Right cardiac atrium (tissue), 5 donors: ENCODE measurements at regions not wholly inside any gene's neighbourhood (a gene's known extent, or its start where the extent isn't known, plus 50 kb on each side); places are given as distances from the start of the nearest gene placed in this dataset.

Source experiments
- ATAC-seq, 2 donors: fragments of 200-7000 bp; cut with Tn5 transposase; one replicate each; pipeline versions ENCODE4 v1.8.0 to v1.9.1; 2020; ENCODE audit warnings: moderate library complexity in 2 of 2, mild to moderate bottlenecking in 1 of 2
- DNase-seq, 3 donors: peaks; one replicate each; pipeline ENCODE4 v3.0.0-alpha.2; 2020
- H3K27ac ChIP-seq: one replicate; pipeline ENCODE4 v1.5.1; 2013; ENCODE audit warnings: mild to moderate bottlenecking, low read length, control low read depth, moderate library complexity
- H3K27me3 ChIP-seq: one replicate; pipeline ENCODE4 v1.6.1; 2013; ENCODE audit not compliant: control insufficient read depth, insufficient read depth
- H3K4me1 ChIP-seq: one replicate; pipeline ENCODE4 v1.6.1; 2013; ENCODE audit warnings: low read length; ENCODE audit not compliant: control insufficient read depth, insufficient read depth
- H3K4me3 ChIP-seq: one replicate; pipeline ENCODE4 v1.5.1; 2013; ENCODE audit warnings: low read length, control low read depth
- H3K9me3 ChIP-seq: one replicate; pipeline ENCODE4 v1.6.1; 2013; ENCODE audit warnings: low read length; ENCODE audit not compliant: control insufficient read depth
- WGBS: extraction: QIAGEN DNeasy Blood & Tissue Kit; methylation state at CpG from one replicate; pipeline ENCODE4 v1.1.7; 2013; 5-methylcytosine and 5-hydroxymethylcytosine counted together
- intact Hi-C, 4 donors: fragments of 100-400 bp; cut with DNase I; formaldehyde crosslinking; loops; one replicate each; pipeline versions ENCODE4 v1.11.0 to v1.14.0; 2022 to 2023
- donor health status: healthy with polysubstance abuse.
- donor health status: DM: no; HTN: yes; CAD: no.
- donor health status: DM: no; HTN: no; CAD: no.
- donor health status: DM: no; HTN: yes; CAD: no; lungs with severe emphysema.
- donor health status: DM: yes; HTN: yes; CAD: no.

DNA sequence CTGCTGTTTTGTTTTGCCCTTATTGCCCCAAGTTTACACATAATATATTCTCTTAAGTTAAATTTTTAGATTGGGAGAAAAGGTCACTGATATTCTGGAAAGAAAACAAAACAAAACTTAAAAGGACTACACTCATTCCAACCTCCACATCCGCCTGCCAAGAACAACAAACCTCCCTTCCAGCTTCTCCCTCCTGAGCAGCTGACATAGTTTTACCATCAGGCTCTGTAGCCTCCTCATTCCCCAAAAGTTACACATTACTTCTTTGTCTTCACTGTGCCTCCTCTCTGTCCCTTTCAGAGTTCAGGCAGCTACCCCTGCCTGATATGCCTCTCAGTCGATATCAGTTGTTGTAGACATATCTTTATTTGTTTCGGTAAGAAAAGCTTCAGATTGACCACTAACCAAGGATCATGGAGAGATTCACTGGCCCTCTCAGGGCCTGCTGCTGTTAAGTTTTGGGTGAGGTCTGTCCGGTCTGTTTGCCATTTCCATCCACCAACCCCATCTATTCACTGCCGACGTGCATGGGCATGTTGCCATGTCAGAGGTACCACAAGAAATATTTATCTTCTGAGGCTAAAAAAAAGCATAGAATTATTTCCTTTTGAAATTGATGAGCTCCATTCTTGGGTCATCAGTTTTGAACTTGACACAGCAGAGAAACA, 164.1 kb downstream of the GASK1B start:
- H3K27ac ChIP-seq, result peak overlapping the region; percentile 56
- H3K4me1 ChIP-seq, result peaks cover 3% of the 10 kb centered on the region
- H3K9me3 ChIP-seq, result no peaks in the 10 kb centered on the region
- H3K27me3 ChIP-seq, result no peaks in the 10 kb centered on the region
- no peak overlapping the region for H3K4me3 ChIP-seq
- DNase-seq (peak in 2 of 3 donors; percentile 47 to 57), ATAC-seq (peak; percentile 70 to 89)
- intact Hi-C loops, result loop anchor here in 1 of 4 donors (5.0 kb wide), 1 partner anchor 154 kb away; no protein-coding TSS in a partner anchor
- WGBS, result 54% methylated on average over 6 of the region's 6 CpGs

DNA sequence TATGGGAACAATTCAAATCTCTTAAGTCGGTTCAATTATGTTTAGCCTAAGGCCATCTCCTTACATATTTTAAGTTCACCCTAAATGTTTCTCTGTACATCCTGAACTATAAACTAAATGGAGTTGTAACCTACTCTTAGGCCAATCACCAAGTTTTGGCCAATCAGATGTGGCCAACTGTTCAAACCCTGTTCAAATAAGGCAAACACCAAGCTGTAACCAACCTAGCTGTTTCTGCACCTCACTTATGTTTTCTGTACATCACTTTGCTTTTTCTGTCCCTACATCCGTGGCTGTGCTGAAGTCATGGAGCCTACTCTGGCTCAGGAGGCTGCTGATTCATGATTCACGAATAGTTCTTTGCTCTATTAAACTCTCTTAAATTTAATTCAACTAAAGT, 165.3 kb downstream of the GASK1B start:
- no peaks in the 10 kb centered on the region for H3K9me3 ChIP-seq
- 55% methylated on average over 3 of the region's 3 CpGs for WGBS
- H3K4me1 ChIP-seq, result peaks cover 3% of the 10 kb centered on the region
- ATAC-seq (no peak), DNase-seq (no peak)
- intact Hi-C loops, result loop anchor here in 1 of 4 donors (5.0 kb wide), 1 partner anchor 155 kb away; no protein-coding TSS in a partner anchor
- H3K27ac ChIP-seq, result peak overlapping the region; percentile 47
- no peak overlapping the region for H3K4me3 ChIP-seq
- H3K27me3 ChIP-seq, result no peaks in the 10 kb centered on the region

DNA sequence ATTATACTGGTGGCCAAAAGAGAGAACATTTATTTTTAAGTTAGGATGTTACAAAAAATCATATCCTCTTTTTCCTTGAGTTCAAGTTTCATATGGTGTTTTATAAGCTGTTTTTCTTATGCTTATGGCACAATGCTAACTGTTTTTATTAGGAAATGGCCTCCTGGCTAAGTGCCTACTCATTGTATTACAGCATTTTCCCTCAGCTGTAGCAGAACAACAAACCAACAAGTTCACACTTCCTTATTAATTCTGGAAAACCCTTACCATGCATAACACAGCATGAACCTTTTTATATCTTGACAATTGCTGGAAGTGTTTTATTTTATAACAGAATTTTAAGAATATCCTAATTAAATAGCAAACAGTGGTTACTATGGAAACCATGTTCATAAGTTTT, 165.8 kb downstream of the GASK1B start:
- ATAC-seq (peak; percentile 79 to 88), DNase-seq (no peak)
- Histone ChIP-seq H3K4me1 (peaks cover 5% of the 10 kb centered on the region), H3K9me3 (no peaks in the 10 kb centered on the region), H3K27me3 (no peaks in the 10 kb centered on the region), H3K27ac (no peak overlapping the region), H3K4me3 (no peak overlapping the region)
- intact Hi-C loops, result loop anchor here in 1 of 4 donors (5.0 kb wide), 1 partner anchor 155 kb away; no protein-coding TSS in a partner anchor

DNA sequence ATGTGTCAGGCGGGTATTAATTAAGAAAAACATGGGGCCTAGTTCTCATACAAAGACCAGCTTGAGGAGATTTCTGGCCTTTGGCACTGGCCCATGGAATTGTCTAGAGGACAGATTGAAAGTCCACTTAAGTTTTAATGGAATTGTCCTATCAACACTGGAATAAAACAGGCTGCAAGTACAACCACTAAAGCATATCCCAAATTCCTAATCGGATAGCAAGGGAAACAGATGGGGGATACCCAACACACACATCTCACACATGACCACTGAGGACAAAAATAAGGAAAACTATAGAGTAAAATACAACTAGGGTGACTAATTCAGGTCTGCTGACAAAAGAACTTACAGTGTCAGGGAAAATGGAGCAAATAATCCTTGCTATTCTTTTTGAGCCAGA, 167.8 kb downstream of the GASK1B start:
- Histone ChIP-seq H3K27ac (no peak overlapping the region), H3K27me3 (no peaks in the 10 kb centered on the region), H3K4me3 (no peak overlapping the region), H3K9me3 (no peaks in the 10 kb centered on the region), H3K4me1 (peaks cover 5% of the 10 kb centered on the region)
- ATAC-seq, result no peak
- intact Hi-C loops, result loop anchor here in 1 of 4 donors (5.0 kb wide), 1 partner anchor 157 kb away; no protein-coding TSS in a partner anchor
- 66% methylated on average over 2 of the region's 2 CpGs for WGBS
- peak in 1 of 3 donors; percentile 50 for DNase-seq

DNA sequence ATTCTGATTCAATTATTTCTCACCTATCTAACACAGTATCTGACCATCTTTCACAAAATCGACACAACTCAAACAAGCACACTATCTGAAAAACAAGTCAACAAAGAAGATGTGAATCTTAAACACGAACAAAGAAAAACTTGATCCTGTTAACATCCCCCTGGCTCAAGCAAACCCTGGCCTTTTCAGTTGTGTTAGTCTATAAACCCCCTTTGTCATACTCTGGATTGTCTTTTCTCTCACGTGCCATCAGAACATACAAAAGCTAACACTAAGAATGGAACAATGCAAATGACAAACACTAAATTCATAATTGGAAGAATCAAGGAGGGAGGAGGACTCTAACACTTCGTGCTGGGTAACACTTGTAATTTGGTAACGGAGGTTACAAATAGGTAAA, 168.7 kb downstream of the GASK1B start:
- no peak for ATAC-seq
- Histone ChIP-seq H3K9me3 (no peaks in the 10 kb centered on the region), H3K4me3 (no peak overlapping the region), H3K27ac (no peak overlapping the region), H3K4me1 (peaks cover 5% of the 10 kb centered on the region), H3K27me3 (no peaks in the 10 kb centered on the region)
- no peak for DNase-seq
- intact Hi-C loops, result no loop called here
- 82% methylated on average over 5 of the region's 5 CpGs for WGBS

DNA sequence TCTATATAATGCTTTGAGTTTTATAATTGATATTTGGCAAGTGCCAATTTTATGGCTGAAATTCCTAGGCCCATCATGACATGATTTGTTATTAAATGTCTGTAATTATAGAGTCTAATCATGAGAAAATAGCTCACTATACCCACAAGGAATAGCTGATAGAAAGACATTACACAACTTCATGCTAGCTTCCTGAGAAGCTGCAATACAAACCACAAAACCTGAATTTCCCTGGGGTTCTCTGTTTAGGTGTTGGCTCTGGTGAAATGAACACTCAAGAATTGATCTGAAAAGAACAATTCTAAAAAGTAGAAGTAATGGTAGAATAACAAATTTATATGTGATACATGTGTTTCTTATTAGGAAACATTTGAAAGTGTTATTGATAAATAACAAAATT, 169.6 kb downstream of the GASK1B start:
- intact Hi-C loops, result no loop called here
- no peaks in the 10 kb centered on the region for H3K27me3 ChIP-seq
- ATAC-seq, result no peak

DNA sequence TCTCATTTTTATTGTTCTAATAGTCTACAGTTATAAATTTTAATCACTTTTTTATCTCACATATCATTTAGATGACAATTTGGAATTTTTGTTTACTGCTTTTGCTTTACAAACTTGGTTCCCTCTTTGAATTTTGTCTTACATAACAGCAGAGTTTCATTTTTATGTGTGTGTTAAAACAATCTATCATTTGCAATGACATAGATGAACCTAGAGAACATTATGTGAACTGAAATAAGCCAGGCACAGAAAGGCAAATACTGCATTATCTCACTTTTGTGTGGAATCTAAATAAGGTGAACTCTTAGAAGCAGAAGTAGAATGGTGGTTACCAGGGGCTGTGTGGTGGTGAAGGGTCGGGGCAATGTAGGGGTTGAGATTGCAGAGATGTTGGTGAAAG, 170.7 kb downstream of the GASK1B start:
- DNase-seq (no peak), ATAC-seq (no peak)
- Histone ChIP-seq H3K27ac (no peak overlapping the region), H3K27me3 (no peaks in the 10 kb centered on the region), H3K9me3 (no peaks in the 10 kb centered on the region), H3K4me3 (no peak overlapping the region), H3K4me1 (peaks cover 3% of the 10 kb centered on the region)
- intact Hi-C loops, result no loop called here
- WGBS, result 82% methylated on average over 1 of the region's 1 CpG

More for the DNA sequence above, 169.6 kb downstream of the GASK1B start:
- H3K4me3 ChIP-seq, result no peak overlapping the region
- DNase-seq, result no peak
- peaks cover 5% of the 10 kb centered on the region for H3K4me1 ChIP-seq
- no peaks in the 10 kb centered on the region for H3K9me3 ChIP-seq
- H3K27ac ChIP-seq, result no peak overlapping the region

DNA sequence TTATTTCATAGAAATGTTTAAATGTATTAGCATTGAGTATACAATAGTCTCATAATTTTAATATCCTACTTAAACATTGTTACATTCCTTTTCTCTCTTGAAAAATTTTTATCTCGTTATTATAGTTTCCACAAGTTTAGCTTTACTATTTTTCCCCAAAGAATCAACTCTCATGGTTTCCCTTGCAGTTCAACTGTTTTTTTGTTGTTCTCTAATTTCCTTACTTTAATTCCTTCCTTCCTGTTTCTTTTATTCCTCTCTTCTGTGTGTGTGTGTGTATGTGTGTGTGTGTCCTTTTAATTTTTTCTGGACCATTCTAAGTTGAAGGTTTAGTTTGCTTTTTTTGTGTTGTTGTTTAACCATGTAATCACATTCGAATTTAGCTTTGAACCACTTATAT, 171.1 kb downstream of the GASK1B start:
- Histone ChIP-seq H3K27ac (no peak overlapping the region), H3K9me3 (no peaks in the 10 kb centered on the region), H3K27me3 (no peaks in the 10 kb centered on the region), H3K4me3 (no peak overlapping the region), H3K4me1 (peaks cover 3% of the 10 kb centered on the region)
- intact Hi-C loops, result no loop called here
- no peak for DNase-seq
- no peak for ATAC-seq
- 65% methylated on average over 2 of the region's 2 CpGs for WGBS

DNA sequence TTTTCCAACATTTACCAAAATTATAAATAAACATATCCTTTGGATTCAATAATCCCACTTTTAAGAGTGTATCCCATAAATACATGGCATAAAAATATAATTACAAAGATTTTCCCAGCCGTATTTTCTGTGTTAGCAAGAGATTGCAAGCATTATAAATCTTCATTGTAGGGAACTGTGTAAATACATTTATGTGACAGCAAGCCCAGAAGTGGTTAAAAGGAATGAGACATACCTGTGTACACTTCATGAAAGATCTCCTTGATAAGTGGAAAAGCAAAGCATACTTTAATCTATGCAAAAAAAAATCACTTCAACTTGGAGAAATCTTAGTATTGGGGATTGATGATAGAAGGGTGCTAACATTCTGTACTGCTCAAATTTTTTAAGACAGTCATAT, 173.1 kb downstream of the GASK1B start:
- Histone ChIP-seq H3K4me3 (no peak overlapping the region), H3K4me1 (peaks cover 1% of the 10 kb centered on the region), H3K9me3 (no peaks in the 10 kb centered on the region), H3K27ac (no peak overlapping the region), H3K27me3 (no peaks in the 10 kb centered on the region)
- 98% methylated on average over 1 of the region's 1 CpG for WGBS
- DNase-seq, result no peak
- intact Hi-C loops, result loop anchor here in 2 of 4 donors (10.0 kb wide), 2 partner anchors 55 to 175 kb away; partner anchors contain the start of gene GASK1B (in 1 of the 2)
- ATAC-seq, result no peak

DNA sequence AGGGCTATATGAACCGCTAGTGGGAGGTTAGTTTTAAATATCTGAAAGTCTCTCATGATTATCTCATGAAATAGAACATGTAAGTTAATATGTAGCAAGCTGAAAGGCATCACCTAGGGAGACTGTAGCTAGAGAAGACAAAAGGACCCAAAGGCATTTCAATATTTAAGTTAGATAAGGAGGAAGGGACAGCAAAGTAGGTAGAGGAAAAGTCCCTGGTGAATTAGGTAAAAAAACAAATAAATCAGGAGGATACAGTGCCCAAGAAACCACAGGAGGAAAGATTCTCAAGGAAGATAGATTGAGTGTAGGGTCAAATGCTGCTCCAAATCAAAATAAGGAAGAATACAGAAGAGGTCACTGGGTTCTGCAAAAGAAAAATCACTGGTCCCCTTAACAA, 175.5 kb downstream of the GASK1B start:
- no peak for ATAC-seq
- intact Hi-C loops, result loop anchor here in 2 of 4 donors (10.0 kb wide), 2 partner anchors 58 to 178 kb away; partner anchors contain the start of gene GASK1B (in 1 of the 2)
- 96% methylated on average over 1 of the region's 1 CpG for WGBS

DNA sequence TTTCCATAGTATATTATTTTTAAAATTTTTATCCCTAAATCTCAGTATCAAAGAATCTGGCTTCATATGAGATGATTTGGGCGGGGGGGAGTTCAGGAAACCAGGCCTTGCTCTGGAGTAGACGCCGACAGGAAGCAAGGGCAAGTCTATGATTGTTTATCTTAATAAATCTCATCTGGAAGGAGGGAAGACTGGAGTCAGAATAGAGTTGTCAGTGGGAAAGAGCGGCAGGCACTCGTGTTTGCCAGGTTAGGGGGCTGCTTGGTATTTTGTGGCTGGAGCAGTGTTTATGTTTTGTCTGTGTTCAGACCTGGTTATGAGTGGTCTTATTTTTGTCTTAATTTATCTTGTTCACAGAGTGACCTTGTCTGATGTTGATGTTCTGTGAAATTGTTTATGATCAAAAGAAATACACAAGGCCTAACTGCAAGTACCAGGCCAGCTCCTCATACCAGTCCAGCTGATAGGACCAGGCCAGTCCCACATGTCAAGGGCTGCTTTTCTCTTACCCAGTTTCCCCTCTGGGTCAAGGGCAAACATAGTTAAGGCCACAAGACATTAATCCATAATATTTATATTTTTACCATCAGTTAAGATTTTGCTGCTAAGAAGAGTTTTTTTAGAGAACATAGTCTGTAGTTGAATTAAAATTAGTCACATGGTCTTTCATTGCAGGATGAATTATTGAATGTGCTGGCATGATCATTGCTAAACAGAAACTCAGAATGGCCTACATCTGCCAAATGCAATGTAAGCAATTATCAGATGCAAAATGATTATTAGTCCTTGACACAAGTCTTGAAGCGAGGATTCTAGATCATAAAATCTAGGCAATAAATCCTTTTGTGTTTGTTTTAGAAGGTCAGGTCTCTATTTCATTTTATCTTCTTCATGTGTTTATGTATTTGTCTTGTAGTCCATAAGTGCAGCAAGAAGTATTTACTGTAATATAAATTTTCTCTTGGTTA, 176.5 kb downstream of the GASK1B start:
- no peaks in the 10 kb centered on the region for H3K9me3 ChIP-seq
- no peaks in the 10 kb centered on the region for H3K4me1 ChIP-seq
- no peaks in the 10 kb centered on the region for H3K27me3 ChIP-seq
- no peak overlapping the region for H3K4me3 ChIP-seq
- DNase-seq (no peak), ATAC-seq (no peak)
- 62% methylated on average over 6 of the region's 6 CpGs for WGBS
- intact Hi-C loops, result loop anchor here in 2 of 4 donors (10.0 kb wide), 2 partner anchors 58 to 178 kb away; partner anchors contain the start of gene GASK1B (in 1 of the 2)
- no peak overlapping the region for H3K27ac ChIP-seq

More for the DNA sequence above, 175.5 kb downstream of the GASK1B start:
- Histone ChIP-seq H3K27ac (no peak overlapping the region), H3K4me3 (no peak overlapping the region), H3K4me1 (peaks cover under 1% of the 10 kb centered on the region), H3K27me3 (no peaks in the 10 kb centered on the region), H3K9me3 (no peaks in the 10 kb centered on the region)
- DNase-seq, result no peak
